AG04450 (cell line): ENCODE measurements at regions not wholly inside any gene's neighbourhood (a gene's known extent, or its start where the extent isn't known, plus 50 kb on each side); places are given as distances from the start of the nearest gene placed in this dataset.

ENCODE experiments used
- CTCF ChIA-PET: fragments of 300-600, 350-600 bp; formaldehyde crosslinking; extraction: SDS; loops from one replicate; lab custom pipeline; 2022; ENCODE audit warnings: antibody characterized with exemption, inconsistent platforms; lab: Charles Lee
- POLR2A ChIA-PET: fragments of 350-600 bp; formaldehyde crosslinking; extraction: SDS; loops from one replicate; lab custom pipeline; 2021; ENCODE audit warnings: antibody characterized with exemption, inconsistent platforms; lab: Yijun Ruan, JAX
- DNase-seq: peaks from one replicate; pipeline ENCODE4 v3.0.0-alpha.2; 2011; ENCODE audit warnings: low read depth, low spot score
- H3K27ac ChIP-seq: one replicate; pipeline ENCODE4 v1.5.1; 2012; ENCODE audit warnings: low read depth, low read length, control low read depth
- H3K27me3 ChIP-seq: one replicate; pipeline ENCODE4 v1.6.0; 2012; ENCODE audit warnings: low read length; ENCODE audit not compliant: control insufficient read depth, insufficient read depth
- H3K4me3 ChIP-seq: 2 replicates; pipeline ENCODE4 v1.5.1; 2011; ENCODE audit warnings: mild to moderate bottlenecking, low read depth, low read length, control low read depth
- H3K9me3 ChIP-seq: 2 replicates; pipeline ENCODE4 v1.5.1; 2012; ENCODE audit warnings: low read length; ENCODE audit not compliant: control insufficient read depth, insufficient read depth
- TF ChIP-seq, protein P1 (sequence below): IDR thresholded peaks from 2 replicates; pipeline ENCODE4 v1.5.1; 2011; ENCODE audit warnings: low read depth, low read length, control low read depth, inconsistent platforms

DNA sequence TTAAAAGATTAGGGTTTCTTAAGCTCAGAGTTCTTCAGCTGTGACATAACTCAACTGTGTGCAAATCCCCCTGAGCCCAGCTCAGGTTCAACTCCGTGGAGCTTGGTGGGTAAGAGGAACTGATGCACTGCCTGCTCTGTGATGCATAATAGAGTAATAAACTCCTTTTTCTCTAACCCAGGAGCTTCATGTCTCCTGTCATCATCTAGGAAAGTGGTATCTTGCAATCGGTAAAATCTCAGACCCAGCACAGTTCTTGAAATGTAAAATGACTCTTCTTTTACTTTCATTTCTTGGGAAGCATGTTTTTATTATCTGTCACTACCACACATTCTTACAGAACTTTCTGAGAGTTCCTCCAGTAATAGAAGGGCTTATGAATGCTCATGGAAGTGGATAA, 123.8 kb upstream of the PCDH9 start:
- CTCF ChIA-PET = interaction anchor here (1.1 kb wide), 1 partner anchor 10 kb away, joined by 3 read pairs; no protein-coding TSS in a partner anchor
- no peak for DNase-seq
- Histone ChIP-seq H3K27ac (no peak overlapping the region), H3K4me3 (peak overlapping the region; percentile 34), H3K9me3 (no peaks in the 10 kb centered on the region; the same call in 1 of the 2 replicates), H3K27me3 (no peaks in the 10 kb centered on the region)
- POLR2A ChIA-PET = no interaction called here
- TF ChIP-seq, protein P1, sequence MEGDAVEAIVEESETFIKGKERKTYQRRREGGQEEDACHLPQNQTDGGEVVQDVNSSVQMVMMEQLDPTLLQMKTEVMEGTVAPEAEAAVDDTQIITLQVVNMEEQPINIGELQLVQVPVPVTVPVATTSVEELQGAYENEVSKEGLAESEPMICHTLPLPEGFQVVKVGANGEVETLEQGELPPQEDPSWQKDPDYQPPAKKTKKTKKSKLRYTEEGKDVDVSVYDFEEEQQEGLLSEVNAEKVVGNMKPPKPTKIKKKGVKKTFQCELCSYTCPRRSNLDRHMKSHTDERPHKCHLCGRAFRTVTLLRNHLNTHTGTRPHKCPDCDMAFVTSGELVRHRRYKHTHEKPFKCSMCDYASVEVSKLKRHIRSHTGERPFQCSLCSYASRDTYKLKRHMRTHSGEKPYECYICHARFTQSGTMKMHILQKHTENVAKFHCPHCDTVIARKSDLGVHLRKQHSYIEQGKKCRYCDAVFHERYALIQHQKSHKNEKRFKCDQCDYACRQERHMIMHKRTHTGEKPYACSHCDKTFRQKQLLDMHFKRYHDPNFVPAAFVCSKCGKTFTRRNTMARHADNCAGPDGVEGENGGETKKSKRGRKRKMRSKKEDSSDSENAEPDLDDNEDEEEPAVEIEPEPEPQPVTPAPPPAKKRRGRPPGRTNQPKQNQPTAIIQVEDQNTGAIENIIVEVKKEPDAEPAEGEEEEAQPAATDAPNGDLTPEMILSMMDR = no peak

DNA sequence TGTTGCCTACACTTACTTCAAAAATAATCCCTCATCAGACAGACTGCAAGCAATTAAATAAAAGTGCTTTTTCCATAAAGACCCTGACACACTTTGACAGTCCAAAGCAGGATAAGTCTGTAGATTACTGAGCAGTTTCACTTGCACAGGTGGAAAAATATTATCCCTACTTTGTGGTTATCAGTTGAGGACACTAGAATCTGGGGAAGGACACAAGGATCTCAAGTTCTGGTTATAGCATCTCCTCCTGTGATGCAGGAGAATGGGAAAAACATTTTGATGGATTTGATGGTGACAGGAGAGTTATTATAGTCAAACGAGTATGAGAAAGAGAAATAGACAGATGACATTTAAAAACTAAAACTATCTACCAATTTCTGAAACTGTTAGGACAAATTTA, 122.9 kb upstream of the PCDH9 start:
- CTCF ChIA-PET = no interaction called here
- POLR2A ChIA-PET = no interaction called here
- TF ChIP-seq, protein P1 = no peak
- no peak for DNase-seq
- no peak overlapping the region for H3K4me3 ChIP-seq
- H3K27ac ChIP-seq = no peak overlapping the region
- no peaks in the 10 kb centered on the region; the same call in 1 of the 2 replicates for H3K9me3 ChIP-seq
- H3K27me3 ChIP-seq = no peaks in the 10 kb centered on the region

DNA sequence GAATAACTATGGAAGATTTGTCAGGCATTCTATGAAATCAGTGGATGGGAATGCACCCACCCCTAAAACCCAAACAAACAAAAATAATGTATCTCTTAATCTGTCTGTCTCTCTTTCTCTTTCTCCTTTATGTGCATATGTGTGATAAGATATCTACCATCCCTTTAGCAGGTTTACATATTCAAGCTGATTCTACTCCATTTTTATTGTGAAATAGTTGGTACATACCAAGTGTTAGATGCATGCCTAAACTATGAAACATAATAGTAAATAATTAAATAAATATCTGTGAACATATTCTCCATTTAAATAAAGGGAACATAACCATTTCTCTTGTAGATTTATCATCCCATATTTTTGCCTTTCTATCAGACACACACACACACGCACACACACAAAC, 121.8 kb upstream of the PCDH9 start:
- no peak for DNase-seq
- no peaks in the 10 kb centered on the region for H3K9me3 ChIP-seq
- POLR2A ChIA-PET = no interaction called here
- no peak overlapping the region for H3K4me3 ChIP-seq
- H3K27ac ChIP-seq = no peak overlapping the region
- TF ChIP-seq, protein P1 = no peak
- CTCF ChIA-PET = no interaction called here
- H3K27me3 ChIP-seq = no peaks in the 10 kb centered on the region

DNA sequence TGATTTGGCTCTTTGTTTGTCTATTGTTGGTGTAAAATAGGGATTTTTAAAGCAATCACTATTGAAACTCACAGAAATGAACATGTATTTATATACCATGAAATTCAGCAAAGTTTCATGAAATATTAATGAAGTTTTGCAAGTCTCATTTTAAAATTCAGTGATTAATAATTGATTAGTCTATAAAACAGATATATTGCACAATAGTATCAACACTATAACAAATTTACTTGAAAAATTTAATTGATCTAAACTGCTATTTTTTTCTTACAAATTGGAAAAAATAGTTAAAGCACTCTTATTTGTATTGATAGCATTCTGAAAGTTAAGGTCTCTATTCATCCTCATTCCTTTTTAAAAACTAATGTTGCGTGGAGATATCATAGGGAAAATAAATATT, 121.0 kb upstream of the PCDH9 start:
- POLR2A ChIA-PET = no interaction called here
- Histone ChIP-seq H3K27ac (no peak overlapping the region), H3K4me3 (no peak overlapping the region), H3K27me3 (no peaks in the 10 kb centered on the region), H3K9me3 (no peaks in the 10 kb centered on the region)
- no peak for DNase-seq
- TF ChIP-seq, protein P1 = no peak
- CTCF ChIA-PET = no interaction called here

DNA sequence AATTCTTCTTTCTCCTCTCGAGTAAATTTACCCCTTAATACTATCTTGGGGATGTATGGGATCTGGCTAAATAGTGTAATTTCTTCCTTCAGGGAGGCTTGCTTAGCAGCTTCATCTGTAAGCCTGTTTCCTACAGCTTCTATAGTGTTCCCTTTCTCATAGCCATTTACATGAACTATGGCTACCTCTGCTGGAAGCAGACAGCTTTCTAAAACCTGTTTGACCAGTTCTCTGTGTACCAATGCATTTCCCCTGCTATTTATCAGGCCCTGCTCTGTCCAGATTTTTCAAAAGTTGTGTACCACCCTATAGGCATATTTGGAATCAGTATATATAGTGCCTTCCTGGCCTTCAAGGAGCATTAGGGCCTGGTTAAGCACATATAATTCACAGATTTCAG, 113.6 kb upstream of the PCDH9 start:
- H3K9me3 ChIP-seq = no peaks in the 10 kb centered on the region
- H3K27me3 ChIP-seq = no peaks in the 10 kb centered on the region
- H3K4me3 ChIP-seq = no peak overlapping the region
- DNase-seq = no peak
- ChIA-PET CTCF (no interaction called here), POLR2A (no interaction called here)
- TF ChIP-seq, protein P1 = no peak
- H3K27ac ChIP-seq = no peak overlapping the region
